CD4-positive, alpha-beta T cell treated with Interleukin-10 for 1 hour (primary cell): ENCODE measurements at regions not wholly inside any gene's neighbourhood (a gene's known extent, or its start where the extent isn't known, plus 50 kb on each side); places are given as distances from the start of the nearest gene placed in this dataset.
A peak's percentile ranks its signal among the peaks of the same experiment; 100 is the strongest.

Experiments
- DNase-seq: peaks from one replicate; pipeline ENCODE4 v3.0.0-alpha.2; 2020

DNA sequence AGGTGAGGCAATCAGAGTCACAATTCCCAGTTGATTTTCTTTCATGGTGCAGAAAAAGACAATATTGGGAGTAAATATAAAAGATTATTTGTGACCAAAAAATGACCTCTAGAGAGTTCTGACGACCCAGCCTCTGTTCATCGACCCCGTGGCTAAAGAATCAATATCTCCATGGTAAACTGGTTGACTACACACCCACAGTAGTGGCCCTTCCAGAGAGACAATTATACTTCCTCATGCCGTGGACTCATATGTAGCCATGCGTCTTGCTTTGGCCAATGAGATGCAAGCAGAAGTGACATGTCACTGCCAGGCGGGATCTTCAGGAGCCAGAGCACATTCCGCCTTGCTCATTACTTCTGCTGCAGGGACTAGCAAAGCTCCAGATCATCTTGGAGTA lies 163.3 kb upstream of the RAD23B start:
- no peak for DNase-seq

DNA sequence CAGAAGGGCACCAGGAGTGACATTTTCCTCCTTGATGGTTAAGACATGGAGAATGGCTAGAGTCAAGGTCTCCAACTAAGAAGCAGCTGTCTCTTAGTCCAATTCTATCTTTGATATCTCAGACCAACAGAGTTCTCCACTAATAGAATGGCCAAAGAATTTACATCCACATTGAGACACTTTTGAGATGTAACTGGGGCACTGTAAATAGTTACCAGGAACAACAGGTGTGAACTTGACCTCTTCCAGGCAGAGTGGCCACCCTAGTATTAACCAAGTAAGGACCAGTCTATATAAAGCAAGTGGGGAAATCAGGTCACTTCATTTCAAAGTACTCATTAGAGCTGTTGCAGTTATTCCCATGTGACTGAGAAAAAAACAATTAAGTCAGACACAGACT lies 159.7 kb upstream of the RAD23B start:
- no peak for DNase-seq

DNA sequence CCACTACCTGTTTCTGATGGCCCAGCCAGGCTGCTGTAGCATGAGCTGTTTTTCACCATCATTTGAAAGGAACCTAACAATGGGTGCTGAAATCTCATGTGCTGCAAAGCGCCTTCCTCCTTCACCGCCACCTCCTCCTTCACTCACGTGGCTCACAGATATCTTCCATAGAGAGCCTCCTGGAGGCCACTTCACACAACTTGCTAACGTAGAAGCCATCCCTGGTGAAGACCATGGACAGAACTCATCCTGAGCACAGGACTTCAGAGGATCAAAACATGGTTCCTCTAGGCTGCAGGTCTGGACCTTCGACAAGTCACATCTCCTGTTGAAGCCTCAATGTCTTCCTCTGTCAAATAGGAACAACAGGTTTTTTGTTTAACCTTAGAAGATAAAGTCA lies 155.5 kb upstream of the RAD23B start:
- no peak for DNase-seq

- no peak for DNase-seq
Measured at GRCh38 chr9:107131108-107131799, 151.8 kb upstream of the RAD23B start.

DNA sequence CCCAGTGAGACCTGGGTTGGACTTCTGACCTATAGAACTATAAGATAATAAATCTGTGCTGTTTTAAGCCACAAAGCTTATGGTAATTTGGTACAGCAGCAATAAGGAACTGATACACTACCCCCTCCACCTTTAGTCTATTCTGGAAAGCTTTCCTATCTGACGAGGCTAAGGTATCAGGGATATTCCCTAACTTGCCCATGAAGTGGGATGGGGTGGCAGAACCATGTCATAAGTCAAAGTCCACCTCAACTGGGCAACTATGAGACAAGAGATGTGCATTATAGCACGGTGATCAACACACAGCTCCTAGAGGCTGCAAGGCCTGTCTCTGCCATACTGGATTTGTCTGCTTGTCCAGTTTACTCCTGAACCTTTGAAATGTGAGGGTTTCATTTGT lies 146.8 kb upstream of the RAD23B start:
- no peak for DNase-seq

DNA sequence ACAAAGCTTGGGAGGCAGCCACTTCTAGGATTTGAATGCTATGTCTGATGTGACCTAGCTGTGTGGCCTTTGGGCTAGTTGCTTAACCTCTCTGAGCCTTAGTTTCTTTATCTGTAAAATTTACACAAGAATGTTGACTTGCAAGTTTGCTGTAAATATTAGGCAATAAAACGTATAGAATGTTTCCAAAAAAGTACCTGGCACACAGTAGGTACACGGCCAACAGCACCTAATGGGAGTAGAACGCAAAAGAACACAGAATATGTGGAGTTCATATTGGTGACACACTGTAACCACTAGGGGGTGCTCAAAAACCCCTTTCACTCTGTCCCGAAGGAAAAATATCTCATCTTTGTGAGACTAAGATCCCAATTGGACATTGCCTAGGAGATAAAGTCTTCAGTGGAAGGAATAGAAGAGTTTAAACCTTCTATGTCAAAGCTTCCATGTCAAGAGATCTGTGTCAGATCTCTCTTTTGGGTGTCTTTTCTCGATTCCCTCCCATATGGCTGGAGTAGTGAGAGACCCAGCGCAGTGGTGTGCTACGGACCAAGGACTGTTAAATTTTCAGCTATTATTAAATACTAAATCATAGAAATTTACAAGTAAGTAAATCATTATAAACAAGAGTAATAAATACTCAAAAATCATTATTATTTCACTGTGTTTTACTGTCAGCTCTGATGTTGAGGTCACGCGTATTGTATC lies 145.4 kb upstream of the RAD23B start:
- DNase-seq: peak; percentile 19

GRCh38 chr9:107138261-107138992 lies 144.7 kb upstream of the RAD23B start:
- DNase-seq: no peak

DNA sequence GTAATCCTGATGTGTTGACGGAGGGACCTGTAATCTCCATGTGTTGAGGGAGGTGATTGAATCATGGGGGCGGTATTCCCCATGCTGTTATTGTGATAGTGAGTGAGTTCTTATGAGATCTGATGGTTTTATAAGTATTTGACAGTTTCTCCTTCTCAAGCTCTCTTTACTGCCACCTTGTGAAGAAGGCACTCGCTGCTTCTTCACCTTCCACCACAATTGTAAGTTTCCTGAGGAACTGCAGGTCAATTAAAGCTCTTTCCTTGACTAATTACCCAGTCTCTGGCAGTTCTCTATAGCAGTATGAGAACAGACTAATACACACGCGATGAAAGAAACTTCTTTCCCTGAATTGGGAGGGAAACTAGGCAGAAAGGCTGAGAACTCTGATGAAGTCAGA lies 141.1 kb upstream of the RAD23B start:
- DNase-seq: no peak

DNA sequence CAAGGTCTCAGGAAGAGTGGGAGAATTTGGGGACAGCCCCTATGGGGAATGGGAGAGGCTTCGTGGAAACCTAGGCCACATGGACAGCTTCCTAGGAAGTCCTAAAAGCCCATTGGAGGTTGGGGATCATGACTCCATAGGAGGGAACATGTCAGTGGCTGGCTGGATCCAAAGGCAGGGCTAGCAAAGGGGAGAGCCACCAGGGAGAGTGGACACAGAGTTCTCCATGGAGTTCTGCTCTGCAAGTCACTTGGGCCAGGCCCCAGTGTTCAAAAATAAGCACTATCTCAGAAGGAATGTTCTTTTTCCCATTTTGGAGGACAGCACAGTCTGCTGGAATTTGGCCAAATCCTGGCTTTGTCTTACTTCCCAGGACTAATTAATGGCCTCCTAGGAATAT lies 140.6 kb upstream of the RAD23B start:
- DNase-seq: no peak

DNA sequence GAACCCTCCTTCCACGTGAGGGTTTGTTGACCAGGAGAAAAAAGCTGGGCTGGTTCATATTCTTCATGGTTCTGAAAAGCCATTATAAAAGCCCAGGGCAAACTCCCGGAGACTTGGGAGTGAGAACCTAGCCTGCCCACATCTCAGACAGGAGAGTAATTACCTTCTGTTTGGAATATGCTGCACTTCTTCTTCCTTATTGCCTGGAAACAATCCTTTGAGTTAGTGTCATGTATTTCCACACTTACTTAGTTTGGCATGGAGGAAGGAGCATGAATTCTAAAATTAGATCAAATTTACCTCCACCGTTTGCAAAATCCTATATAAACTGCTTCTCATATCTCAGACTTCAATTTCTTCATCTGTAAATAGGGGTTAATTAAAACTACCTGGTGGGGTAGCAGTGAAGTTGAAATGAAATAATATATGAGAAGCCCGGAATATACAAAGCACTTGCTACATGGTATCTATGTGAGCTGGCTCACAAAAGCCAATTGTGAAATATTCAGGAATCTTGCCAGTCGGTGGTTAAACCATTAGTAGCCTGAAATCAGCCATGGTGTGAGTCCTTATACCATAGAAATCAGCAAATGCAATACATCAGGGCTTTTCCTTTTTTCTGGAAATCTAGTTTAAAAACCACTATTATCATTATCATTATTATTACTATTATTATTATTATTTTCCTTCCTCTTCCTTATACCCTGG lies 140.0 kb upstream of the RAD23B start:
- no peak for DNase-seq

GRCh38 chr9:107144475-107144874 lies 138.6 kb upstream of the RAD23B start:
- no peak for DNase-seq

DNA sequence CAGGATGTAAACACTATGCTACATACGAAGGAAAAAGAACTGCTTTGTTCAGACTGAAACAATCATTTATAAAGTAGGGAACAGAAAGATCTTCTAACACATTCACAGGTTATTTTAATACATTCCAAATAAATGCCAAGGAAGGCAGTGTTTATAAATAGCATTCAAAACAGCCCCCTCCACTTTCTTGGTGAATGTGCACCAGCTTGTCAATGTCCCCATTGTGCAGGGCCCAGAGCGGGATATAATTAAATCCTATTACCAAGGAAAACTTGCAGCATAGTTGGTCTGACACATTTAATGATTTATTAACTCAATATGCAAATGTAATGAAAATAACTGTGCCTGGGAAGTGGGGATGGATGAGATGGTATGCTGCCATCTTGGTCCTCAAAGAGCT lies 135.9 kb upstream of the RAD23B start:
- no peak for DNase-seq

DNA sequence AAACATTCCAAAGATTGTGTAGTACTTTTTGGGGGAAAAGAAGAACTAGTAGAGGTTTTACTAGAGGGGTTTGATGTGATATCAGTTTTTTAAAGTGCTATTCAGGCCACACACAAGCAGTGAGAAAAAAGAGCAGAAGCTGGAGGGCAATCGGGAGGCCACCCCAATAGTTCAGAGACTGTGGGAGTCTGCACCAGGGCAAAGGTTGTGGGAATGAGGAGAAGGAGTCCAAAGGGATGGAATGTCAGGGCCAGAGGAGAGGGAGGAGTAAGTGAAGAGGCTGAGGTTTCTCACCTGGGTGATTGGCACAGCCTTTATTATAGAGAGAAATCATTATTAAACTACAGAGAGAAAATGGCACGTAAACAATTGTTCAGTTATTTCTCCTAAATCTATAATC lies 134.9 kb upstream of the RAD23B start:
- no peak for DNase-seq

- no peak for DNase-seq
Measured at GRCh38 chr9:107149756-107150155, 133.3 kb upstream of the RAD23B start.

DNA sequence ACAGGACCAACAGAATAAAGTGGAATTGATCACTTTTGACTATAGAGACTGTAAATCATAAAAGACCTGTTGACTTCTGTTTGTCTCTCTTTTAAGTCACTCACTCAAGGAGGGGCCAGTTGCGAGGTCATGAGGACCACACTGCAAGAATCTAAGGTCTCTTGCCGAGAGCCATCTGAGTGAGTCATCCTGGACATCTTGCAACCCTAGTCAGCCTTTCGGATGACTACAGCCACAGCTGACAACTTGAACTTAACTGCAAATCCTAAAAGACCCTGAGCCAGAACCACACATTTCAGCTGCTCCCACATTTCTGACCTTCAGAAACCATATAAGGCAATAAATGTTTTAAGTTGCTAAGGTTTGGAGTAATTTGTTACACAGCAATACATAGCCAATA lies 129.7 kb upstream of the RAD23B start:
- DNase-seq: no peak

DNA sequence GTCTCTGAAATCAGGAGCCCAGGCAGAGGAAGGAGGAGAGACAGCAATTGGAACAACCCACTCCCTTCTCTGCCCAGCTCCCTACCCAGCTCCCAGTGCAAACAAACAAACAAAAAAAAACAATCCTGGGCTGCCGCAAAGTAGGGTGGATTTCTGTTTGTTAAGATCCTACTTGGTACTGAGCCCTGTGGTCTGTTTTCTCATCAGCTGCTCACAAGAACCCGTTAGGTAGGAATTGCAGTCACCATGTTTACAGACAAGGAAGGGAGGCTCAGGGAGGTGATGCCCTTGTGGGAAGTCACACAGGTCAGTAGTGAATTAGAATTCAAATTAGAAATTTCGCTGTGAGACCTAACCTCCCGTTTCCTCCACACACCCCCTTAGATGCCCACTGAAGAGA lies 128.8 kb upstream of the RAD23B start:
- no peak for DNase-seq

- no peak for DNase-seq
Measured at GRCh38 chr9:107154766-107155165, 128.3 kb upstream of the RAD23B start.

- no peak for DNase-seq
Measured at GRCh38 chr9:107155244-107155817, 127.7 kb upstream of the RAD23B start.

GRCh38 chr9:107158321-107158720 lies 124.8 kb upstream of the RAD23B start:
- no peak for DNase-seq

DNA sequence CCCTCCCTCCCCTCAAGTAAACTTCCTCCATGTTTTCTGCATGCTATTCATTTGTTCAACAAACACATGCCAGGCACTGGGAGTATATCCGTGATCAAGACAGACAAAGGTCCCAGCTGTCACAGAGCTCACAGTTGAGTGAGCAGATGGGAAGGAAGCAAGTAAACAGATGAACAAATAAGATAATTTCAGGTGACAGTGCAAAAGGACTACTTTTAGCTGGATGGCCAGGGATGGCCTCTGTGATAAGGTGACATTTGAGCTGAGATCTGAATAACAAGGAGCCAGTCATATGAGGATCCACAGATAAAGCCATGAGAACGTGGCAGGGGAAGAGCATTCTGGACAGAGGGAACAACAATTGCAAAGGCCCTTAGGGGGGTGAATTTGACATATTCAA lies 121.7 kb upstream of the RAD23B start:
- DNase-seq: no peak

DNA sequence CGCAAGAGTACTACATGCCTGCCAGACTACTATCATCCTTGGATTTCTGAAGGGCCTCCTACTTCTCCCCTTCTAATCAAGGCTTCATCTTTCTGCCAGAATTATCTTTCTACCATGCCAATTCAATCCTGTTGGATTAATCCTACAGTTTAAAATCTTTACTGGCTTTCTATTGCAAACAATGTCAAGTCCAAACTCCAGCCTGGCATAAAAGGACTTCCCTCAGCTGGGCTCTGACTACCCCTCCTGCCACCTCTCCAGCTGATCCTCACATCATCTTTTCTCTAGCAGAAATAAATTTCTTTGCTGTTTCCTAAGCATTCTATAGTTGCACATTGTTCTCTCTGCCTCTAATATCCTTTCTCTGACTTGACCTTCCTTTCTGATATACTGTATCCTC lies 119.7 kb upstream of the RAD23B start:
- DNase-seq: no peak

DNA sequence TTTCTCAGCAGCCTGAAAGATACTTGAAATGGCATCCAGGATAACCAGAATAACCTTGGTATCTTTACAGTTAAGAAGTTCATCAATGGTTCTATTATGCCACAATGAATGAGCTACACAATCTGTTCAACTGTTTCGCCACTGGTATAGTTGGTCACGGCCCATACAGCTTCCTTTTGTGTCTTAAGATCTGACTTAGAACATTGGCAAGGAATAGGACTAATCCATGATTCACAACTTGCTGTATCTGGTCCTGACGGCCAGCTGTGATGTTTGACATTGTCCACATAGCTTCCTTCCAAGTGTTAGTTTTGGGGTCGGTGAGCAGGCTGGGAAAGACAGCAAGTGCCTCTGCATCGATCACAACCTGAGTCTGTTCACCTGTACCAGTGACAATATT lies 113.3 kb upstream of the RAD23B start:
- no peak for DNase-seq

DNA sequence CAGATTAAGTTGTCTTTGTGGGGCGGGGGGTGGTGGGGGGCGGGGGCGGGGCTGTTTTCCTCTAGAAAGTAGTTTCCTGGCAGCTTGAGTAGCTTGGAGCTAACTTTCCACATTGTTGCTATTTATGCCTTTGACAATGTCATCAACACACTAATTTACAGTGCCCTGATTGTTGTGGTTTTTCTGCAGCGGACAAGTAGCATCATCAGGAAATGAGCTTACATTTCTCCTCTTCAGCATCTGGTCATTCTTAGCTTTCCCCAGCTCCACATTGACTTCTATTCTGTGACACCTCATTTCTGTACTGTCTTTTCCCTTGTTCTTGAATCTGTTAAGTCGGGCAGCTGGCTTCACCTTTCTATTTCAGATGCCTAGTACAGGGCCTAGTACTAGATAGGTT lies 112.3 kb upstream of the RAD23B start:
- no peak for DNase-seq
